Esophagus squamous epithelium (tissue), 4 donors: ENCODE measurements at regions not wholly inside any gene's neighbourhood (a gene's known extent, or its start where the extent isn't known, plus 50 kb on each side); places are given as distances from the start of the nearest gene placed in this dataset.

Experiments used
- CTCF ChIP-seq, 6 experiments: fragments of 450-650 bp in 4 of 6; fragments of 200-600 bp in 2 of 6; sonication (generic) in 2 of 6; IDR thresholded peaks; one replicate each; pipeline ENCODE4 v1.5.1; 2016 to 2019; ENCODE audit warnings: antibody characterized with exemption in 6 of 6, mild to moderate bottlenecking in 4 of 6, moderate library complexity in 4 of 6
- POLR2A ChIP-seq, 4 donors: fragments of 450-650 bp; IDR thresholded peaks; one replicate each; pipeline ENCODE4 v1.6.1; 2017; ENCODE audit warnings: antibody characterized with exemption in 4 of 4, mild to moderate bottlenecking in 4 of 4, moderate library complexity in 3 of 4

- TF ChIP-seq POLR2A (IDR thresholded peaks at IDR 0.05) (no peak), CTCF (IDR thresholded peaks at IDR 0.05) (no peak)
These were observed 225.2 kb downstream of the MID1 start for GRCh38 chrX:10395179-10395578.
